GM12878 (cell line): ENCODE measurements at regions not wholly inside any gene's neighbourhood (a gene's known extent, or its start where the extent isn't known, plus 50 kb on each side); places are given as distances from the start of the nearest gene placed in this dataset.

Experiments
- ATAC-seq: fragments of 200-7000 bp; cut with Tn5 transposase; 3 replicates; pipeline ENCODE4 v1.9.1; 2020; ENCODE audit warnings: mild to moderate bottlenecking, moderate library complexity
- BruUV-seq: library from RNA; stranded (reverse); fragments of 400-500 nt; replicated peaks from 2 replicates; lab custom pipeline; 2021; lab: Mats Ljungman, UMichigan
- CTCF ChIA-PET: fragments of 300-600 bp; sonication (Branson Sonifier 250); formaldehyde crosslinking; extraction: SDS; loops from one replicate; lab custom pipeline; 2021; ENCODE audit warnings: inconsistent platforms; lab: Yijun Ruan, JAX
- POLR2A ChIA-PET: fragments of 350-600 bp; formaldehyde crosslinking; extraction: SDS; loops from one replicate; lab custom pipeline; 2021; ENCODE audit warnings: inconsistent platforms; lab: Charles Lee
- RAD21 ChIA-PET: fragments of 300-600 bp; sonication (Branson Sonifier 250); formaldehyde crosslinking; loops from one replicate; lab custom pipeline; 2023; ENCODE audit warnings: antibody characterized with exemption; ENCODE audit not compliant: unreplicated experiment; lab: Charles Lee
- SMC1A ChIA-PET: fragments of 300-600 bp; sonication (Branson Sonifier 250); formaldehyde crosslinking; loops from one replicate; lab custom pipeline; 2023; ENCODE audit not compliant: unreplicated experiment, uncharacterized antibody; lab: Charles Lee
- DNase-seq: peaks from one replicate; pipeline ENCODE4 v3.0.0-alpha.2; 2011; ENCODE audit warnings: low read depth, low spot score
- FAIRE-seq: peaks from 3 replicates; lab custom pipeline; 2011; peaks lifted over from hg19 to GRCh38; lab: Jason Lieb, UNC
- H2AFZ ChIP-seq: 2 replicates; pipeline ENCODE4 v1.6.0; 2011; ENCODE audit warnings: low read depth, low read length, control low read depth; ENCODE audit not compliant: control insufficient read depth
- H3K27ac ChIP-seq: 2 replicates; pipeline ENCODE4 v1.5.1; 2011; ENCODE audit warnings: control low read depth; ENCODE audit not compliant: control insufficient read depth, insufficient read depth
- H3K27me3 ChIP-seq, 2 experiments: replicated peaks in 1 of 2; 2 replicates each; pipeline versions ENCODE4 v1.6.0 to v1.6.1; 2011; ENCODE audit warnings: low read length in 1 of 2; ENCODE audit not compliant: control insufficient read depth in 2 of 2, insufficient read depth in 2 of 2
- H3K36me3 ChIP-seq, 2 experiments: 2 replicates each; pipeline ENCODE4 v1.5.1; 2011; ENCODE audit warnings: low read length in 1 of 2; ENCODE audit not compliant: control insufficient read depth in 2 of 2, insufficient read depth in 2 of 2
- H3K4me1 ChIP-seq: 2 replicates; pipeline ENCODE4 v1.6.1; 2011; ENCODE audit warnings: mild to moderate bottlenecking, low read length, moderate library complexity, mixed read lengths; ENCODE audit not compliant: control insufficient read depth, insufficient read depth
- H3K4me2 ChIP-seq: 2 replicates; pipeline ENCODE4 v1.6.0; 2011; ENCODE audit warnings: control low read depth; ENCODE audit not compliant: control insufficient read depth, insufficient read depth
- H3K4me3 ChIP-seq: fragments of 200-600 bp; sonication (generic); 2 replicates; pipeline ENCODE4 v1.5.1; 2016
- H3K79me2 ChIP-seq: 2 replicates; pipeline ENCODE4 v1.6.0; 2011; ENCODE audit warnings: low read length; ENCODE audit not compliant: control insufficient read depth, insufficient read depth
- H3K9ac ChIP-seq: 2 replicates; pipeline ENCODE4 v1.8.0; 2011; ENCODE audit warnings: low read length, control low read depth, mixed read lengths; ENCODE audit not compliant: control insufficient read depth, insufficient read depth
- H3K9me3 ChIP-seq: replicated peaks from 3 replicates; pipeline ENCODE4 v1.5.1; 2011; ENCODE audit warnings: mild to moderate bottlenecking, low read length; ENCODE audit not compliant: control insufficient read depth, insufficient read depth
- H4K20me1 ChIP-seq: 2 replicates; pipeline ENCODE4 v1.6.0; 2011; ENCODE audit not compliant: control insufficient read depth, insufficient read depth
- BCLAF1 ChIP-seq: fragments of 450-650 bp; IDR thresholded peaks from 2 replicates; pipeline ENCODE4 v1.6.1; 2017; ENCODE audit warnings: antibody characterized with exemption, mild to moderate bottlenecking, moderate library complexity
- BRCA1 ChIP-seq: IDR thresholded peaks from 2 replicates; pipeline ENCODE4 v1.6.1; 2011; ENCODE audit warnings: low read depth, low read length, improper control_type of control experiment
- GABPA ChIP-seq: IDR thresholded peaks from 2 replicates; pipeline ENCODE4 v1.6.1; 2014; ENCODE audit warnings: antibody characterized with exemption, low read depth, mild to moderate bottlenecking, inconsistent platforms
- HCFC1 ChIP-seq: fragments of 150-350 bp; IDR thresholded peaks from 2 replicates; pipeline ENCODE4 v1.6.1; 2014; ENCODE audit warnings: low read length
- RAD21 ChIP-seq: IDR thresholded peaks from 2 replicates; pipeline ENCODE4 v1.6.1; 2011; ENCODE audit warnings: mild to moderate bottlenecking, low read depth, low read length, moderate library complexity; ENCODE audit not compliant: insufficient read depth
- RUNX3 ChIP-seq: IDR thresholded peaks from 2 replicates; pipeline ENCODE4 v1.6.1; 2012; ENCODE audit warnings: low read length, inconsistent platforms
- SMARCA5 ChIP-seq: fragments of 450-650 bp; IDR thresholded peaks from 2 replicates; pipeline ENCODE4 v1.6.1; 2017; ENCODE audit warnings: mild to moderate bottlenecking
- SP1 ChIP-seq: IDR thresholded peaks from one replicate; pipeline ENCODE4 v1.6.1; 2011; ENCODE audit warnings: low read depth, low read length
- SREBF2 ChIP-seq: IDR thresholded peaks from 2 replicates; pipeline ENCODE4 v1.6.1; 2012; ENCODE audit warnings: mild to moderate bottlenecking, low read length
- YY1 ChIP-seq: IDR thresholded peaks from 2 replicates; pipeline ENCODE4 v1.6.1; 2011; ENCODE audit warnings: low read depth, mild to moderate bottlenecking, low read length
- ZNF24 ChIP-seq: fragments of 450-650 bp; IDR thresholded peaks from 2 replicates; pipeline ENCODE4 v1.6.1; 2017; ENCODE audit warnings: antibody characterized with exemption, mild to moderate bottlenecking
- WGBS: methylation state at CpG from one replicate; pipeline ENCODE4 v1.1.6; 2016; ENCODE audit warnings: low lambda C conversion rate; ENCODE audit not compliant: insufficient replicate concordance, insufficient coverage; ENCODE audit errors: missing lambda C conversion rate; 5-methylcytosine and 5-hydroxymethylcytosine counted together
- in situ Hi-C: fragments of 300-500 bp; cut with MboI; formaldehyde crosslinking; loops from 9 replicates; pipeline ENCODE4 v1.14.3; 2018; ENCODE audit warnings: mixed read lengths
- intact Hi-C: fragments of 100-400 bp; cut with micrococcal nuclease; formaldehyde crosslinking; loops from one replicate; pipeline ENCODE4 v1.14.2; 2022; ENCODE audit not compliant: unreplicated experiment
- TF ChIP-seq, protein P1 (sequence below): fragments of 450-650 bp; formaldehyde crosslinking; IDR thresholded peaks from 2 replicates; pipeline ENCODE4 v1.4.0; 2022; ENCODE audit warnings: mild to moderate bottlenecking, moderate library complexity
- TF ChIP-seq, protein P2 (sequence below): IDR thresholded peaks from 2 replicates; pipeline ENCODE4 v1.6.1; 2011; ENCODE audit warnings: mild to moderate bottlenecking, low read depth, low read length, moderate library complexity; ENCODE audit not compliant: insufficient replicate concordance
- TF ChIP-seq, protein P3 (sequence below), 3 experiments: IDR thresholded peaks in 2 of 3; conservative IDR thresholded peaks in 1 of 3; 2 replicates each; pipeline ENCODE4 v1.5.1; 2011; ENCODE audit warnings: low read depth in 3 of 3, low read length in 3 of 3, mild to moderate bottlenecking in 3 of 3, control low read depth in 2 of 3, moderate library complexity in 2 of 3, inconsistent platforms in 1 of 3, mixed read lengths in 1 of 3; ENCODE audit not compliant: control insufficient read depth in 2 of 3, insufficient read depth in 1 of 3; ENCODE audit errors: extremely low read depth in 1 of 3

DNA sequence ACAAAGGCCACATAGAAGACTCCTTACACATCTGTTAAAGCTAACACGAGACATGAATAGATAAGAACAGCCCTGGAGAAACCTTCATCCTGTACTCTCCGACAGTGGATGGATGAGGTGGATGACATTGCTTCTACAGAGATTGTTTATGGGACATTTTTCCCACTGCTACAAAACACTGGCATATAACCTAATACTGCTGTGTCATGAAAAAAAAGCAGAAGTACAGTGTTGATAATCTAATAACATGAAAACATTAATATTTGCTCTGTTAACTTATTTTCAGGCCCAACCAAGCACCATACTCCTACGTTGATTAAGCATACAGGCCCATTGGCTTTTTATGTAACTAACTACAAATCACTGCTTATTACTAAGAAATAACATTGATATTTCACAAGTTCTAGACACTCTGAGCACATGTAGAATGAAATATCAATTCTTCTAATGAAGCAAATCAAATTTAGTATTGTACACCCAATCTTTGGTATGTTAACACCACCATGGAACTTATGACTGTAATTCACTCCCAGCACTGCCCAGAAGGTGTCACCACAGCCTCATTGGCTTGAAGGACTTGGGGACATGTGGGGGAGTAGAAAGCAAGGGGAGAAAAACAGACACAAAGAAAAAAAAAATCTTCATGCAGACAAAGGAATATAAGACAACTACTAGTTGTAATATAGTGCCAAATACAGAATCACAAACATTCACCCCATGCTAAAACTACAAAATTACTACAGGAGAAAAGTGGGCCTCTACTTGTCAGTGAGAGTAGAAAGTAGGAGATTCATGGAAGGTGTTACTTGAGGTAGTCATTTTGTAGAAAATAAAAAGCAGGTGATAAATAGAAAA, 330.0 kb upstream of the PMFBP1 start:
- Histone ChIP-seq H3K79me2 (no peaks in the 10 kb centered on the region), H3K9ac (no peak overlapping the region), H3K27ac (no peak overlapping the region), H3K27me3 (no peaks in the 10 kb centered on the region), H3K9me3 (no peaks in the 10 kb centered on the region), H3K4me1 (no peaks in the 10 kb centered on the region), H3K36me3 (no peaks in the 10 kb centered on the region), H3K4me2 (no peak overlapping the region), H2AFZ (no peak overlapping the region), H3K4me3 (no peak overlapping the region), H4K20me1 (no peaks in the 10 kb centered on the region)
- in situ Hi-C loops = no loop called here
- BruUV-seq = no TSS peak
- ChIA-PET POLR2A (no interaction called here), RAD21 (interaction anchor here (0.6 to 2.8 kb wide), 13 partner anchors 15 to 1377 kb away, joined by 3 to 24 read pairs (median 3); no protein-coding TSS in a partner anchor), SMC1A (interaction anchor here (0.8 to 5.5 kb wide), 26 partner anchors 8 to 702 kb away, joined by 3 to 33 read pairs (median 4); no protein-coding TSS in a partner anchor), CTCF (interaction anchor here (0.5 to 3.0 kb wide), 38 partner anchors 10 to 1457 kb away, joined by 3 to 33 read pairs (median 4); no protein-coding TSS in a partner anchor)
- WGBS = 73% methylated on average over 3 of the region's 3 CpGs
- DNase-seq = peak; percentile 42
- FAIRE-seq = peak; percentile 80
- peak; percentile 98 for ATAC-seq
- intact Hi-C loops = loop anchor here (1.0 to 10.0 kb wide), 7 partner anchors 163 to 1455 kb away; no protein-coding TSS in a partner anchor
- TF ChIP-seq, protein P1, sequence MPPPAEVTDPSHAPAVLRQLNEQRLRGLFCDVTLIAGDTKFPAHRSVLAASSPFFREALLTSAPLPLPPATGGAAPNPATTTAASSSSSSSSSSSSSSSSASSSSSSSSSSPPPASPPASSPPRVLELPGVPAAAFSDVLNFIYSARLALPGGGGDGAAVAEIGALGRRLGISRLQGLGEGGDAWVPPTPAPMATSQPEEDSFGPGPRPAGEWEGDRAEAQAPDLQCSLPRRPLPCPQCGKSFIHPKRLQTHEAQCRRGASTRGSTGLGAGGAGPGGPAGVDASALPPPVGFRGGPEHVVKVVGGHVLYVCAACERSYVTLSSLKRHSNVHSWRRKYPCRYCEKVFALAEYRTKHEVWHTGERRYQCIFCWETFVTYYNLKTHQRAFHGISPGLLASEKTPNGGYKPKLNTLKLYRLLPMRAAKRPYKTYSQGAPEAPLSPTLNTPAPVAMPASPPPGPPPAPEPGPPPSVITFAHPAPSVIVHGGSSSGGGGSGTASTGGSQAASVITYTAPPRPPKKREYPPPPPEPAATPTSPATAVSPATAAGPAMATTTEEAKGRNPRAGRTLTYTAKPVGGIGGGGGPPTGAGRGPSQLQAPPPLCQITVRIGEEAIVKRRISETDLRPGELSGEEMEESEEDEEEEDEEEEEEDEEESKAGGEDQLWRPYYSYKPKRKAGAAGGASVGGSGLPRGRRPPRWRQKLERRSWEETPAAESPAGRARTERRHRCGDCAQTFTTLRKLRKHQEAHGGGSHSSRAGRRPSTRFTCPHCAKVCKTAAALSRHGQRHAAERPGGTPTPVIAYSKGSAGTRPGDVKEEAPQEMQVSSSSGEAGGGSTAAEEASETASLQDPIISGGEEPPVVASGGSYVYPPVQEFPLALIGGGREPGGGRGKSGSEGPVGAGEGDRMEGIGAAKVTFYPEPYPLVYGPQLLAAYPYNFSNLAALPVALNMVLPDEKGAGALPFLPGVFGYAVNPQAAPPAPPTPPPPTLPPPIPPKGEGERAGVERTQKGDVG = no peak
- TF ChIP-seq BRCA1 (no peak), RUNX3 (peak; percentile 34; the same call in 1 of the 2 replicates), SMARCA5 (no peak), HCFC1 (no peak), ZNF24 (no peak), BCLAF1 (no peak), GABPA (no peak), SP1 (no peak), YY1 (peak; percentile 82), SREBF2 (no peak), RAD21 (peak; percentile 99)
- TF ChIP-seq, protein P2, sequence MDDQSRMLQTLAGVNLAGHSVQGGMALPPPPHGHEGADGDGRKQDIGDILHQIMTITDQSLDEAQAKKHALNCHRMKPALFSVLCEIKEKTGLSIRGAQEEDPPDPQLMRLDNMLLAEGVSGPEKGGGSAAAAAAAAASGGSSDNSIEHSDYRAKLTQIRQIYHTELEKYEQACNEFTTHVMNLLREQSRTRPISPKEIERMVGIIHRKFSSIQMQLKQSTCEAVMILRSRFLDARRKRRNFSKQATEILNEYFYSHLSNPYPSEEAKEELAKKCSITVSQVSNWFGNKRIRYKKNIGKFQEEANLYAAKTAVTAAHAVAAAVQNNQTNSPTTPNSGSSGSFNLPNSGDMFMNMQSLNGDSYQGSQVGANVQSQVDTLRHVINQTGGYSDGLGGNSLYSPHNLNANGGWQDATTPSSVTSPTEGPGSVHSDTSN = no peak
- TF ChIP-seq, protein P3, sequence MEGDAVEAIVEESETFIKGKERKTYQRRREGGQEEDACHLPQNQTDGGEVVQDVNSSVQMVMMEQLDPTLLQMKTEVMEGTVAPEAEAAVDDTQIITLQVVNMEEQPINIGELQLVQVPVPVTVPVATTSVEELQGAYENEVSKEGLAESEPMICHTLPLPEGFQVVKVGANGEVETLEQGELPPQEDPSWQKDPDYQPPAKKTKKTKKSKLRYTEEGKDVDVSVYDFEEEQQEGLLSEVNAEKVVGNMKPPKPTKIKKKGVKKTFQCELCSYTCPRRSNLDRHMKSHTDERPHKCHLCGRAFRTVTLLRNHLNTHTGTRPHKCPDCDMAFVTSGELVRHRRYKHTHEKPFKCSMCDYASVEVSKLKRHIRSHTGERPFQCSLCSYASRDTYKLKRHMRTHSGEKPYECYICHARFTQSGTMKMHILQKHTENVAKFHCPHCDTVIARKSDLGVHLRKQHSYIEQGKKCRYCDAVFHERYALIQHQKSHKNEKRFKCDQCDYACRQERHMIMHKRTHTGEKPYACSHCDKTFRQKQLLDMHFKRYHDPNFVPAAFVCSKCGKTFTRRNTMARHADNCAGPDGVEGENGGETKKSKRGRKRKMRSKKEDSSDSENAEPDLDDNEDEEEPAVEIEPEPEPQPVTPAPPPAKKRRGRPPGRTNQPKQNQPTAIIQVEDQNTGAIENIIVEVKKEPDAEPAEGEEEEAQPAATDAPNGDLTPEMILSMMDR (IDR thresholded peaks at IDR 0.05 in 2 of 3, conservative IDR thresholded peaks at IDR 0.05 in 1 of 3; ENCODE audit: control insufficient read depth in 2 of 3, extremely low read depth in 1 of 3, insufficient read depth in 1 of 3, low read depth in 3 of 3, low read length in 3 of 3) = peak; percentile 82 to 93 (median 86)
